ENCODE measurements at regions not wholly inside any gene's neighbourhood (a gene's known extent, or its start where the extent isn't known, plus 50 kb on each side); places are given as distances from the start of the nearest gene placed in this dataset.

DNA sequence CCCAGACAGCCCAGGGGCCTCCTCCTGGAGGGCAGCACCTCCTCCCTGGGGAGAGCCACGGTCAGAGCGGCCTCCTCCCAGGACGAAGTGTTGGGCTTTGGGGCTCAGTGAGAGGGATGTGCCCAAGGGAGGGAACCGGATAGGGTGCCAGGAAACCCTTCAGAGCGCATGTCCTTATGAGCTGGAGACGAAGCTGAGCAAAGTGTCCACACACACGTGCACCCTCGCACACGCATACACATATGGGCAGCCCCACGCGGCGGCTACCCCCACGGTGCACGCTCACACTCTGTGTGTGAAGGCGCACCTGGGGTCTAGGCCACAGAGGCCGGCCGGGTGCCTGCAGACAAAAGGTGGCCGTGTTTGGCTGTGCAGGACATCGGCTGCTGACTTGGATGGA, 106.1 kb upstream of the HDAC4 start:
- no peak overlapping the region for H3K4me3 Mint-ChIP-seq
- peaks cover 20% of the 10 kb centered on the region; the same call in 1 of the 2 replicates for H3K9me3 Mint-ChIP-seq

DNA sequence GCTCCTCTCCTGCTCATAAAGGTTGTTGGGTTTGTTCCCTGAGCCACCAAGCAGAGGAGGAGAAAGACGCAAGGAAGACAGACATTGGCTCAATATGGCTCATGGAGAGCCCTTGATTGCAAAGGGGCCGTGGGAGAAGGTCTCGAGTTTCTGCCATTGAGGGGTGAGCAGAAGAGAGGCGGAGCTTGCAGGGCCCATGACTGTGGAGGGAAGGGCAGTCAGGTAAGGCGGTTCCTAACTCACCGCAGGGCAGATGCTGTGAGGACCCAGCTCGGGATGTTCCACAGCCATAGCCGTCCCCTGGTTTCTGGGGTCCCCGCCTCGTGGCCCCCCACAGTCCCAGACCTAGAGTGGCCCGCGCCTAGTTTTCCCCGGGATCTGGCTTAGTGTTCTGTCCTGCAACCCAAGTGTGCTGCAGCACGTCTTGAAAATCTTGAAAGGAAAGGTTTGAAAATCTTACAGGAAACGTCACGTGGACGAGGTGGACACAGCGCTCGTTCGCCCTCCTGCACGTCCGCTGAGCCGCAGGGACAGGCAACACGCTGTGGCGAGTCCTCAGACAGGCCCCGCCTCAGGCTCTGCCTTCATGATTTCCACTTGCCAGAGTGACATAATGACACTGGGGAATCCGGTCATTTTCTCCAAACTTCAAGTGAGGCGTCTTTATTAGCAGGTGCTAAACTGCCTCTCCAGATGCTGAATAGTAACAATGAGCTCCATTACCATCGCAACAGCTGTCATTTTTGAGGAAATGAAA, 105.5 kb upstream of the HDAC4 start:
- TF ChIP-seq, protein P1, sequence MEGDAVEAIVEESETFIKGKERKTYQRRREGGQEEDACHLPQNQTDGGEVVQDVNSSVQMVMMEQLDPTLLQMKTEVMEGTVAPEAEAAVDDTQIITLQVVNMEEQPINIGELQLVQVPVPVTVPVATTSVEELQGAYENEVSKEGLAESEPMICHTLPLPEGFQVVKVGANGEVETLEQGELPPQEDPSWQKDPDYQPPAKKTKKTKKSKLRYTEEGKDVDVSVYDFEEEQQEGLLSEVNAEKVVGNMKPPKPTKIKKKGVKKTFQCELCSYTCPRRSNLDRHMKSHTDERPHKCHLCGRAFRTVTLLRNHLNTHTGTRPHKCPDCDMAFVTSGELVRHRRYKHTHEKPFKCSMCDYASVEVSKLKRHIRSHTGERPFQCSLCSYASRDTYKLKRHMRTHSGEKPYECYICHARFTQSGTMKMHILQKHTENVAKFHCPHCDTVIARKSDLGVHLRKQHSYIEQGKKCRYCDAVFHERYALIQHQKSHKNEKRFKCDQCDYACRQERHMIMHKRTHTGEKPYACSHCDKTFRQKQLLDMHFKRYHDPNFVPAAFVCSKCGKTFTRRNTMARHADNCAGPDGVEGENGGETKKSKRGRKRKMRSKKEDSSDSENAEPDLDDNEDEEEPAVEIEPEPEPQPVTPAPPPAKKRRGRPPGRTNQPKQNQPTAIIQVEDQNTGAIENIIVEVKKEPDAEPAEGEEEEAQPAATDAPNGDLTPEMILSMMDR (IDR thresholded peaks at IDR 0.05): no peak
- H3K27me3 Mint-ChIP-seq (ENCODE audit: insufficient read depth): peaks cover 12% of the 10 kb centered on the region
- H3K9me3 Mint-ChIP-seq: peaks cover 20% of the 10 kb centered on the region; the same call in 1 of the 2 replicates
- H3K4me3 Mint-ChIP-seq: no peak overlapping the region
- no peaks in the 10 kb centered on the region for H3K36me3 Mint-ChIP-seq (ENCODE audit: low read depth)
- H3K27ac Mint-ChIP-seq: no peak overlapping the region
- no peaks in the 10 kb centered on the region for H3K4me1 Mint-ChIP-seq (ENCODE audit: low read depth)
- no peak for DNase-seq

More for the DNA sequence above, 106.1 kb upstream of the HDAC4 start:
- no peaks in the 10 kb centered on the region for H3K36me3 Mint-ChIP-seq (ENCODE audit: low read depth)
- TF ChIP-seq, protein P1 (IDR thresholded peaks at IDR 0.05): no peak
- no peak for DNase-seq
- peaks cover 12% of the 10 kb centered on the region for H3K27me3 Mint-ChIP-seq (ENCODE audit: insufficient read depth)
- no peaks in the 10 kb centered on the region for H3K4me1 Mint-ChIP-seq (ENCODE audit: low read depth)
- H3K27ac Mint-ChIP-seq: no peak overlapping the region

- Mint-ChIP-seq H3K9me3 (peaks cover 26% of the 10 kb centered on the region; the same call in 1 of the 2 replicates), H3K27me3 (ENCODE audit: insufficient read depth) (peaks cover 9% of the 10 kb centered on the region), H3K4me1 (ENCODE audit: low read depth) (no peaks in the 10 kb centered on the region), H3K4me3 (no peak overlapping the region), H3K36me3 (ENCODE audit: low read depth) (no peaks in the 10 kb centered on the region), H3K27ac (no peak overlapping the region)
- no peak for DNase-seq
- TF ChIP-seq, protein P1 (IDR thresholded peaks at IDR 0.05): no peak
Observed at GRCh38 chr2:239504643-239505235, 103.9 kb upstream of the HDAC4 start.

- TF ChIP-seq, protein P1 (IDR thresholded peaks at IDR 0.05): no peak
- Mint-ChIP-seq H3K4me3 (no peak overlapping the region), H3K4me1 (ENCODE audit: low read depth) (no peaks in the 10 kb centered on the region), H3K27me3 (ENCODE audit: insufficient read depth) (peaks cover 9% of the 10 kb centered on the region), H3K36me3 (ENCODE audit: low read depth) (no peaks in the 10 kb centered on the region), H3K9me3 (peaks cover 34% of the 10 kb centered on the region; the same call in 1 of the 2 replicates), H3K27ac (no peak overlapping the region)
- DNase-seq: no peak
Observed at GRCh38 chr2:239502430-239503186, 101.8 kb upstream of the HDAC4 start.

GRCh38 chr2:239500574-239501550, 100.0 kb upstream of the HDAC4 start:
- peaks cover 37% of the 10 kb centered on the region; the same call in 1 of the 2 replicates for H3K9me3 Mint-ChIP-seq
- H3K4me3 Mint-ChIP-seq: no peak overlapping the region
- H3K27ac Mint-ChIP-seq: no peak overlapping the region
- no peaks in the 10 kb centered on the region for H3K36me3 Mint-ChIP-seq (ENCODE audit: low read depth)
- H3K27me3 Mint-ChIP-seq (ENCODE audit: insufficient read depth): peaks cover 10% of the 10 kb centered on the region
- TF ChIP-seq, protein P1 (IDR thresholded peaks at IDR 0.05): no peak
- no peaks in the 10 kb centered on the region for H3K4me1 Mint-ChIP-seq (ENCODE audit: low read depth)
- DNase-seq: no peak

All from HFFc6 (cell line).